ENCODE measurements at regions not wholly inside any gene's neighbourhood (a gene's known extent, or its start where the extent isn't known, plus 50 kb on each side); places are given as distances from the start of the nearest gene placed in this dataset.

DNA sequence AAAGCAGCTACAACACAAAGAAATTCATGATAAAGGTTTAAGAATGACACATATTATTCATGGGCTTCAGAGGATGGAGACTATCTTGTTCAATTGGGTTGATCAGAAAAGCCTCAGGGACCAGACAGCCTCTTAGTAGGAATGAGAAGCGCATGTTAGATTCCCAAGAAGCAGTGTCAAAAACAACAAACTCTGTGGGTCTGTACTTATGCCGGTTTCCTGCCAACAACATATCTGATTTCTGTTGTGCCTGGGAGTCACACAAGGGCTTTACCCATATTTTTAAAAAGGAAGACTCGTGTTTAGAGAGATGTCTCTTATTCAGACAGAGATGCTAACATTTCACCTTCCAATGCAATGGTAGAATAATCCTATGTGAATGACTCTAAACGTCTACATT is 2180.6 kb upstream of the CELF4 start:
- no peak for TF ChIP-seq ARNT (IDR thresholded peaks at IDR 0.05)
- TF ChIP-seq FOXA1 (IDR thresholded peaks at IDR 0.05), result no peak
- no peak for TF ChIP-seq SP1 (IDR thresholded peaks at IDR 0.05)
- no peak for TF ChIP-seq BHLHE40 (IDR thresholded peaks at IDR 0.05; ENCODE audit: borderline replicate concordance)
- no peak for TF ChIP-seq CTBP1 (IDR thresholded peaks at IDR 0.05; ENCODE audit: borderline replicate concordance)
- TF ChIP-seq ELF4 (IDR thresholded peaks at IDR 0.05), result no peak
- TF ChIP-seq, protein P1, sequence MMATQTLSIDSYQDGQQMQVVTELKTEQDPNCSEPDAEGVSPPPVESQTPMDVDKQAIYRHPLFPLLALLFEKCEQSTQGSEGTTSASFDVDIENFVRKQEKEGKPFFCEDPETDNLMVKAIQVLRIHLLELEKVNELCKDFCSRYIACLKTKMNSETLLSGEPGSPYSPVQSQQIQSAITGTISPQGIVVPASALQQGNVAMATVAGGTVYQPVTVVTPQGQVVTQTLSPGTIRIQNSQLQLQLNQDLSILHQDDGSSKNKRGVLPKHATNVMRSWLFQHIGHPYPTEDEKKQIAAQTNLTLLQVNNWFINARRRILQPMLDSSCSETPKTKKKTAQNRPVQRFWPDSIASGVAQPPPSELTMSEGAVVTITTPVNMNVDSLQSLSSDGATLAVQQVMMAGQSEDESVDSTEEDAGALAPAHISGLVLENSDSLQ (IDR thresholded peaks at IDR 0.05), result no peak
- no peak for TF ChIP-seq L3MBTL2 (conservative IDR thresholded peaks at IDR 0.05)
- no peak for TF ChIP-seq ZNF384 (IDR thresholded peaks at IDR 0.05)
- no peak for TF ChIP-seq FOXM1 (IDR thresholded peaks at IDR 0.05; ENCODE audit: borderline replicate concordance)
- TF ChIP-seq LEF1 (IDR thresholded peaks at IDR 0.05; ENCODE audit: borderline replicate concordance), result no peak

All from HEK293T (cell line).